ENCODE measurements at regions not wholly inside any gene's neighbourhood (a gene's known extent, or its start where the extent isn't known, plus 50 kb on each side); places are given as distances from the start of the nearest gene placed in this dataset.

- intact Hi-C loops (cut with DNase I) = no loop called here
- Histone ChIP-seq H3K27me3 (no peaks in the 10 kb centered on the region), H3K27ac (no peak overlapping the region), H3K4me3 (no peak overlapping the region), H3K4me1 (no peaks in the 10 kb centered on the region), H3K9me3 (no peaks in the 10 kb centered on the region), H3K36me3 (replicated peaks in 1 of 2; ENCODE audit: insufficient read depth in 1 of 2, low read depth in 2 of 2) (no peaks in the 10 kb centered on the region)
- peak in 2 of 4 donors; percentile 16 to 27 for DNase-seq
- TF ChIP-seq CTCF (IDR thresholded peaks at IDR 0.05) (no peak), POLR2A (IDR thresholded peaks at IDR 0.05) (no peak)
- ATAC-seq = peak; percentile 47
- 57 to 59% methylated on average over 4 of the region's 4 CpGs for WGBS, 2 donors
Measured at GRCh38 chr1:221025956-221026355, 146.7 kb downstream of the HLX start.

GRCh38 chr1:221029981-221030649, 150.9 kb downstream of the HLX start:
- Histone ChIP-seq H3K4me1 (no peaks in the 10 kb centered on the region), H3K36me3 (replicated peaks in 1 of 2; ENCODE audit: insufficient read depth in 1 of 2, low read depth in 2 of 2) (no peaks in the 10 kb centered on the region), H3K9me3 (no peaks in the 10 kb centered on the region), H3K27ac (no peak overlapping the region), H3K27me3 (no peaks in the 10 kb centered on the region), H3K4me3 (no peak overlapping the region)
- DNase-seq = no peak
- TF ChIP-seq POLR2A (IDR thresholded peaks at IDR 0.05) (no peak), CTCF (IDR thresholded peaks at IDR 0.05) (no peak)
- WGBS, 2 donors = 40 to 42% methylated on average over 5 of the region's 5 CpGs
- ATAC-seq = no peak
- intact Hi-C loops (cut with DNase I) = no loop called here

- H3K27ac ChIP-seq = no peak overlapping the region
- TF ChIP-seq POLR2A (IDR thresholded peaks at IDR 0.05) (no peak), CTCF (IDR thresholded peaks at IDR 0.05) (no peak)
- ATAC-seq = no peak
- H3K9me3 ChIP-seq = no peaks in the 10 kb centered on the region
- H3K4me3 ChIP-seq = no peak overlapping the region
- WGBS, 2 donors = 43 to 54% methylated on average over 3 of the region's 3 CpGs
- no peaks in the 10 kb centered on the region for H3K4me1 ChIP-seq
- DNase-seq = no peak
- H3K36me3 ChIP-seq (replicated peaks in 1 of 2; ENCODE audit: insufficient read depth in 1 of 2, low read depth in 2 of 2) = no peaks in the 10 kb centered on the region
- no peaks in the 10 kb centered on the region for H3K27me3 ChIP-seq
- intact Hi-C loops (cut with DNase I) = no loop called here
Measured at GRCh38 chr1:221030990-221031389, 151.7 kb downstream of the HLX start.

- no peaks in the 10 kb centered on the region for H3K27me3 ChIP-seq
- intact Hi-C loops (cut with DNase I) = no loop called here
- ATAC-seq (no peak), DNase-seq (no peak)
- 64 to 84% methylated on average over 3 of the region's 3 CpGs for WGBS, 2 donors
- H3K27ac ChIP-seq = no peak overlapping the region
- H3K36me3 ChIP-seq (replicated peaks in 1 of 2; ENCODE audit: insufficient read depth in 1 of 2, low read depth in 2 of 2) = no peaks in the 10 kb centered on the region
- no peaks in the 10 kb centered on the region for H3K9me3 ChIP-seq
- TF ChIP-seq CTCF (IDR thresholded peaks at IDR 0.05) = no peak
- TF ChIP-seq POLR2A (IDR thresholded peaks at IDR 0.05) = no peak
- H3K4me3 ChIP-seq = no peak overlapping the region
- H3K4me1 ChIP-seq = no peaks in the 10 kb centered on the region
Measured at GRCh38 chr1:221031458-221032203, 152.4 kb downstream of the HLX start.

GRCh38 chr1:221032204-221032585, 153.0 kb downstream of the HLX start:
- no peak for DNase-seq
- H3K4me1 ChIP-seq = no peaks in the 10 kb centered on the region
- ATAC-seq = no peak
- H3K4me3 ChIP-seq = no peak overlapping the region
- H3K36me3 ChIP-seq (replicated peaks in 1 of 2; ENCODE audit: insufficient read depth in 1 of 2, low read depth in 2 of 2) = no peaks in the 10 kb centered on the region
- no peaks in the 10 kb centered on the region for H3K27me3 ChIP-seq
- intact Hi-C loops (cut with DNase I) = no loop called here
- no peak for TF ChIP-seq POLR2A (IDR thresholded peaks at IDR 0.05)
- TF ChIP-seq CTCF (IDR thresholded peaks at IDR 0.05) = no peak
- H3K9me3 ChIP-seq = no peaks in the 10 kb centered on the region
- H3K27ac ChIP-seq = no peak overlapping the region

Data from body of pancreas (tissue), 4 donors.